Astrocyte (in vitro differentiated cells and primary cell): ENCODE measurements at regions not wholly inside any gene's neighbourhood (a gene's known extent, or its start where the extent isn't known, plus 50 kb on each side); places are given as distances from the start of the nearest gene placed in this dataset.

Experiments used
- DNase-seq: peaks from one replicate; pipeline ENCODE4 v3.0.0-alpha.2; 2010; ENCODE audit warnings: low read depth
- FAIRE-seq: peaks from 2 replicates; lab custom pipeline; 2011; peaks lifted over from hg19 to GRCh38; lab: Jason Lieb, UNC
- H2AFZ ChIP-seq: 2 replicates; pipeline ENCODE4 v1.6.0; 2012; ENCODE audit warnings: low read depth, low read length, inconsistent platforms
- H3K27ac ChIP-seq: 2 replicates; pipeline ENCODE4 v1.5.1; 2011; ENCODE audit warnings: low read depth, low read length, inconsistent platforms
- H3K27me3 ChIP-seq: 2 replicates; pipeline ENCODE4 v1.6.0; 2011; ENCODE audit warnings: low read length, inconsistent platforms; ENCODE audit not compliant: insufficient read depth
- H3K36me3 ChIP-seq: 2 replicates; pipeline ENCODE4 v1.5.1; 2011; ENCODE audit warnings: low read length, inconsistent platforms; ENCODE audit not compliant: insufficient read depth
- H3K4me1 ChIP-seq: 2 replicates; pipeline ENCODE4 v1.5.1; 2011; ENCODE audit warnings: low read length, inconsistent platforms; ENCODE audit not compliant: insufficient read depth
- H3K4me2 ChIP-seq: 2 replicates; pipeline ENCODE4 v1.6.0; 2012; ENCODE audit warnings: low read length, inconsistent platforms
- H3K4me3 ChIP-seq: 2 replicates; pipeline ENCODE4 v1.5.1; 2011; ENCODE audit warnings: low read depth, mild to moderate bottlenecking, low read length, inconsistent platforms; ENCODE audit not compliant: insufficient read depth
- H3K79me2 ChIP-seq: 2 replicates; pipeline ENCODE4 v1.6.0; 2012; ENCODE audit warnings: mild to moderate bottlenecking, low read length, inconsistent platforms; ENCODE audit not compliant: insufficient read depth
- H3K9ac ChIP-seq: 2 replicates; pipeline ENCODE4 v1.6.0; 2012; ENCODE audit warnings: mild to moderate bottlenecking, low read length, inconsistent platforms
- H3K9me3 ChIP-seq: 2 replicates; pipeline ENCODE4 v1.5.1; 2012; ENCODE audit warnings: low read depth, mild to moderate bottlenecking, low read length, inconsistent platforms; ENCODE audit not compliant: insufficient read depth
- H4K20me1 ChIP-seq: 2 replicates; pipeline ENCODE4 v1.6.0; 2012; ENCODE audit warnings: low read length, inconsistent platforms; ENCODE audit not compliant: insufficient read depth
- H3K27ac Mint-ChIP-seq: one replicate; pipeline ENCODE4 v1.8.0; 2021; ENCODE audit warnings: mild to moderate bottlenecking, mixed read lengths; ENCODE audit not compliant: unreplicated experiment
- H3K27me3 Mint-ChIP-seq: one replicate; pipeline ENCODE4 v1.8.0; 2021; ENCODE audit warnings: low read depth, mixed read lengths; ENCODE audit not compliant: unreplicated experiment
- H3K36me3 Mint-ChIP-seq: one replicate; pipeline ENCODE4 v1.8.0; 2021; ENCODE audit warnings: low read depth, mixed read lengths; ENCODE audit not compliant: unreplicated experiment
- H3K4me1 Mint-ChIP-seq: one replicate; pipeline ENCODE4 v1.8.0; 2021; ENCODE audit warnings: low read depth, mixed read lengths; ENCODE audit not compliant: unreplicated experiment
- H3K4me3 Mint-ChIP-seq: one replicate; pipeline ENCODE4 v1.8.0; 2021; ENCODE audit warnings: mild to moderate bottlenecking, moderate library complexity, mixed read lengths; ENCODE audit not compliant: unreplicated experiment
- H3K9me3 Mint-ChIP-seq: one replicate; pipeline ENCODE4 v1.8.0; 2021; ENCODE audit warnings: mild to moderate bottlenecking, mixed read lengths; ENCODE audit not compliant: unreplicated experiment
- EZH2 ChIP-seq: IDR thresholded peaks from 2 replicates; pipeline ENCODE4 v1.6.1; 2012; ENCODE audit warnings: mild to moderate bottlenecking, low read length, inconsistent platforms; ENCODE audit not compliant: insufficient read depth
- TF ChIP-seq, protein P1 (sequence below): IDR thresholded peaks from 2 replicates; pipeline ENCODE4 v1.5.1; 2011; ENCODE audit warnings: low read depth, mild to moderate bottlenecking, inconsistent platforms, low read length, moderate library complexity; ENCODE audit not compliant: insufficient read depth

DNA sequence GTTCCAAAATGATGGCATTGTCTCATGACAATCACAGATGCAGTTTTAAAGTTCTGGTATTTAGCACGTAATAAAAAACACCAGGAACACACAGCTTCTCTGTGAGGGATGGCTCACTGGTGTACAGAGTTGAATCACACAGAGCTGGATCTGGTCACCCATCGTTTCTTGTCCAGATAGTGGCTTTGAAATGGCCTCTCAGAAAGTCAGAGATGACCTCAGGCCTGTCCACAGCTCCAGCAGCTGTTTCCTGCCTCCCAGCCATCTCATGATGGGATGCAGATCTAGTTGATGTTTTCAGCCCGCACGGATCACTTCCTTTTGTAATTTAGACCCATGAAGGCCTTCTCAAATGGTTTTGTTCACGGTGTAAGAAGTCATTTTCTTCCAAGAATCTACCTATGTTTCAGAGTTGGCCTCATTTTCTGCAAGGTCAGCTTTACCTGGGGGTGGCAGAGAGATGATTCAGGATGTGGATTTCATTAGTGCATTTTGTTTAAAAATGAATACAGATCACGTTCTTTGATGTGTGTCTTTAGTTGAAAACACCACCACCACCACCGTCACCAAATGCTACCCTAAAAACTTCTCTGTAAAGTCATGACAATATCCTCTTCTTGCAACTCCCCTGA is 166.2 kb downstream of the SNX10 start:
- no peaks in the 10 kb centered on the region for H3K36me3 ChIP-seq
- TF ChIP-seq, protein P1, sequence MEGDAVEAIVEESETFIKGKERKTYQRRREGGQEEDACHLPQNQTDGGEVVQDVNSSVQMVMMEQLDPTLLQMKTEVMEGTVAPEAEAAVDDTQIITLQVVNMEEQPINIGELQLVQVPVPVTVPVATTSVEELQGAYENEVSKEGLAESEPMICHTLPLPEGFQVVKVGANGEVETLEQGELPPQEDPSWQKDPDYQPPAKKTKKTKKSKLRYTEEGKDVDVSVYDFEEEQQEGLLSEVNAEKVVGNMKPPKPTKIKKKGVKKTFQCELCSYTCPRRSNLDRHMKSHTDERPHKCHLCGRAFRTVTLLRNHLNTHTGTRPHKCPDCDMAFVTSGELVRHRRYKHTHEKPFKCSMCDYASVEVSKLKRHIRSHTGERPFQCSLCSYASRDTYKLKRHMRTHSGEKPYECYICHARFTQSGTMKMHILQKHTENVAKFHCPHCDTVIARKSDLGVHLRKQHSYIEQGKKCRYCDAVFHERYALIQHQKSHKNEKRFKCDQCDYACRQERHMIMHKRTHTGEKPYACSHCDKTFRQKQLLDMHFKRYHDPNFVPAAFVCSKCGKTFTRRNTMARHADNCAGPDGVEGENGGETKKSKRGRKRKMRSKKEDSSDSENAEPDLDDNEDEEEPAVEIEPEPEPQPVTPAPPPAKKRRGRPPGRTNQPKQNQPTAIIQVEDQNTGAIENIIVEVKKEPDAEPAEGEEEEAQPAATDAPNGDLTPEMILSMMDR = no peak
- H4K20me1 ChIP-seq = no peaks in the 10 kb centered on the region
- FAIRE-seq (no peak), DNase-seq (no peak)
- H3K27ac Mint-ChIP-seq = no peak overlapping the region
- no peak overlapping the region for H3K4me3 ChIP-seq
- H3K9me3 ChIP-seq = no peaks in the 10 kb centered on the region
- H3K36me3 Mint-ChIP-seq = peaks cover 2% of the 10 kb centered on the region
- no peaks in the 10 kb centered on the region for H3K79me2 ChIP-seq
- no peak overlapping the region for H3K27ac ChIP-seq
- peaks cover 10% of the 10 kb centered on the region for H3K9me3 Mint-ChIP-seq
- no peaks in the 10 kb centered on the region for H3K27me3 Mint-ChIP-seq
- no peaks in the 10 kb centered on the region for H3K27me3 ChIP-seq
- H3K4me3 Mint-ChIP-seq = no peak overlapping the region
- no peaks in the 10 kb centered on the region for H3K4me1 ChIP-seq
- H3K4me2 ChIP-seq = no peak overlapping the region
- no peak overlapping the region for H3K9ac ChIP-seq
- no peak overlapping the region for H2AFZ ChIP-seq
- H3K4me1 Mint-ChIP-seq = peaks cover 20% of the 10 kb centered on the region

DNA sequence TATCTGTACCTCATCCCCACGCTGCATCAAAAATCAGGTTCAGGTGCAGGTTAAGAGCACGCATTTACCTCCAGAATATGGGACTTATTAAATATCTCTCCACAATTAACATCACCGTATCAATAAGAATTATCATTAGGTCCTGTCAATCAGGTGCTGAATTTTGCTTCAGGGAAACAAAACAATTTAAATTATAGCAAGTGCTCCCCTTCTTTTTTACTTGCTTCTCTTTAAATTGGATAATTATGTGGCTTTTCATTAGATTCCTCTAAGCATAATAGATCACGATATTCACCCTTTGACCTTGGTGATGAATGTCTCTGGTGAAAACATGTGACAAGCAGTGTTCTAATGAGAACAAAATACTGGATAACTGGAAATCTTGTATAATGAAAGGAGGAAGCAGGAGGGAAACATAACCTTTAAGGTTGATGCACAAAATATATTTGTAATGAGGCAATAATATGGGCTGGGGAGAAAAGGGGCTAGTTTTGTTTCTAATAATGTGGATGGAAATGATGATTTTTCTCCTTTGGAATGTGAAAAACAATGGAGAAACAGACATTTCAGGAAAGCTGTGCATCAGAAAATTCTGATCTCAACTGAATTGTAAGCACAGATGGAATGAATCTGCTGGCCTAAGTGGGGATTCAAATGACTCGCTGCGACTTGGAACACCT is 166.9 kb downstream of the SNX10 start:
- no peaks in the 10 kb centered on the region for H3K9me3 ChIP-seq
- Mint-ChIP-seq H3K4me1 (peaks cover 18% of the 10 kb centered on the region), H3K27me3 (no peaks in the 10 kb centered on the region), H3K36me3 (peaks cover 2% of the 10 kb centered on the region), H3K4me3 (no peak overlapping the region), H3K27ac (no peak overlapping the region), H3K9me3 (peaks cover 10% of the 10 kb centered on the region)
- no peak overlapping the region for H3K9ac ChIP-seq
- H3K79me2 ChIP-seq = no peaks in the 10 kb centered on the region
- no peaks in the 10 kb centered on the region for H3K27me3 ChIP-seq
- H2AFZ ChIP-seq = no peak overlapping the region
- DNase-seq (no peak), FAIRE-seq (no peak)
- H3K4me1 ChIP-seq = no peaks in the 10 kb centered on the region
- no peaks in the 10 kb centered on the region for H4K20me1 ChIP-seq
- TF ChIP-seq EZH2 = no peak
- TF ChIP-seq, protein P1 = no peak
- H3K36me3 ChIP-seq = no peaks in the 10 kb centered on the region
- H3K4me2 ChIP-seq = no peak overlapping the region
- no peak overlapping the region for H3K4me3 ChIP-seq
- no peak overlapping the region for H3K27ac ChIP-seq
